GM12872 (cell line): ENCODE measurements at regions not wholly inside any gene's neighbourhood (a gene's known extent, or its start where the extent isn't known, plus 50 kb on each side); places are given as distances from the start of the nearest gene placed in this dataset.
A peak's percentile ranks its signal among the peaks of the same experiment; 100 is the strongest.

Source experiments
- TF ChIP-seq, protein P1 (sequence below): IDR thresholded peaks from 3 replicates; pipeline ENCODE4 v1.5.1; 2011; ENCODE audit warnings: low read depth, mild to moderate bottlenecking, low read length, moderate library complexity; ENCODE audit not compliant: insufficient read depth

DNA sequence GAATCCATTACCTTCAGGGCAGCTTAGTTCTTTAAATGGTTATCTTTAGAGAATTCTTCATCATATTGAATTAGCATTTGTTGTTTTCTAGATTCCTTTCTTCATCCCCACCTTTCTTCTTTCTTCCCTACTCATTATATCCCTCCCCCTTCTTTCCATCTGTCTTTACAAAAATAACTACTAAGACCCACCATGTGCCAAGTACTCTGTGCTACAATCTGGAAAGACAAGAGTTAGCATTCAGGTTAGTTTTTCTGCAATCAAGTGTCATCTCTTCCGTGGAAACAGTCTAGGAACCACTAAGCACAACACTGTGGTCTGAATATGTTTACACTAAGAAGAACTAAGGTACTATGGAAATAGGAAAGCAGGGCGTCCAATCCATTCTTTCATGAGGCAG lies 897.4 kb upstream of the TENM4 start:
- TF ChIP-seq, protein P1, sequence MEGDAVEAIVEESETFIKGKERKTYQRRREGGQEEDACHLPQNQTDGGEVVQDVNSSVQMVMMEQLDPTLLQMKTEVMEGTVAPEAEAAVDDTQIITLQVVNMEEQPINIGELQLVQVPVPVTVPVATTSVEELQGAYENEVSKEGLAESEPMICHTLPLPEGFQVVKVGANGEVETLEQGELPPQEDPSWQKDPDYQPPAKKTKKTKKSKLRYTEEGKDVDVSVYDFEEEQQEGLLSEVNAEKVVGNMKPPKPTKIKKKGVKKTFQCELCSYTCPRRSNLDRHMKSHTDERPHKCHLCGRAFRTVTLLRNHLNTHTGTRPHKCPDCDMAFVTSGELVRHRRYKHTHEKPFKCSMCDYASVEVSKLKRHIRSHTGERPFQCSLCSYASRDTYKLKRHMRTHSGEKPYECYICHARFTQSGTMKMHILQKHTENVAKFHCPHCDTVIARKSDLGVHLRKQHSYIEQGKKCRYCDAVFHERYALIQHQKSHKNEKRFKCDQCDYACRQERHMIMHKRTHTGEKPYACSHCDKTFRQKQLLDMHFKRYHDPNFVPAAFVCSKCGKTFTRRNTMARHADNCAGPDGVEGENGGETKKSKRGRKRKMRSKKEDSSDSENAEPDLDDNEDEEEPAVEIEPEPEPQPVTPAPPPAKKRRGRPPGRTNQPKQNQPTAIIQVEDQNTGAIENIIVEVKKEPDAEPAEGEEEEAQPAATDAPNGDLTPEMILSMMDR = no peak

DNA sequence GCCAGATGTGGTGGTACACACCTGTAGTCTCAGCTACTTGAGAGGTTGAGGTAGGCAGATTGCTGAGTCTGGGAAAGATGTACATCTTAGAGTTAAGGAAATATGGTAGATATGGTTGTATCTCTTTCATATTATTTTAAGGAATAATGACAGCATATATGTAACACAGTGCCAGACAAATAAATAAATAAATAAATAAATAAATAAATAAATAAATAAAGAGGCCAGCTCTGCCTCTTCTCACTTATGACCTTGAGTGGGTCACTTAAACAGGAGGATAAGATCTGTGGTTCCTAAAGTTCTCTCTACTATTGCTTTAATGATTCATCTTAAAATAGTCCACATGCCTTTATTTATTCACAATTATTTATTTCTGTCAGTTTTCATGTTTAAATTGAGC lies 890.9 kb upstream of the TENM4 start:
- TF ChIP-seq, protein P1 = no peak

DNA sequence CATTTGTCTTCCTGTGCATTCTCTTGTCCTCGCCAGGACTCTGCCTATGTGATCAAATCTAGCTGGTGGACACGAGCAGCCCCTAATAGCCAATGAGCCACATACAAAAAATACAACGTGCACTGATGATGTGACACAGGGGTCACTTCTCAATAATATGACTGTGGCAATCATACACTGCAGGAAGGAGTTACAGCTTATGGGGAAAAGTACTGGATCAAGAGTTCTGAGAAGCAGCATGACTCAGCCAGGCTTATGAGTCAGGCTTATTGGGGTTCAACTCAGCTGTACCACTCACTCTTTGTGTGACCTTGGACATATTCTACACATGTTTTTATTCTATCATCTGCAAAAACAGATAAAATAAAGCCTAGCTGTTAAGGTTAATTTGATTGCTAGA lies 889.4 kb upstream of the TENM4 start:
- TF ChIP-seq, protein P1 = no peak

DNA sequence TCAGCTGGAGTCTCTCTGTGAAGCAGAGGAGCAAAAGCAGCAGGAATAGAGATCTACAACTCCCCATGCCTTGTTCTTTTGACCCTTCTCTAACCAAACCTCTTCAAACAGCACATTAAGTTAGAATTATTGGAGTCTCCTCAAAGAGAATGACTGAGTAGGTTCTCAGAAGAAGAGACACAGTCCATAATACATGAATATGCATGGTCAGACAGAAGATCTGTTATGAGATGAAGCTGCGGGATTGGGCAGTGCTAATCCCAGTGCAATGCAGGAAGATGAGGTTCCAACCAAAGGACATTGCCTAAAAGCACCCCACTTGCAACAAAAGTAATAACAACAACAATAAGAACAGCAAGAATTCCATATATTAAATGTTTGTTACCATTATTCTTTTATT lies 887.9 kb upstream of the TENM4 start:
- TF ChIP-seq, protein P1 = no peak

DNA sequence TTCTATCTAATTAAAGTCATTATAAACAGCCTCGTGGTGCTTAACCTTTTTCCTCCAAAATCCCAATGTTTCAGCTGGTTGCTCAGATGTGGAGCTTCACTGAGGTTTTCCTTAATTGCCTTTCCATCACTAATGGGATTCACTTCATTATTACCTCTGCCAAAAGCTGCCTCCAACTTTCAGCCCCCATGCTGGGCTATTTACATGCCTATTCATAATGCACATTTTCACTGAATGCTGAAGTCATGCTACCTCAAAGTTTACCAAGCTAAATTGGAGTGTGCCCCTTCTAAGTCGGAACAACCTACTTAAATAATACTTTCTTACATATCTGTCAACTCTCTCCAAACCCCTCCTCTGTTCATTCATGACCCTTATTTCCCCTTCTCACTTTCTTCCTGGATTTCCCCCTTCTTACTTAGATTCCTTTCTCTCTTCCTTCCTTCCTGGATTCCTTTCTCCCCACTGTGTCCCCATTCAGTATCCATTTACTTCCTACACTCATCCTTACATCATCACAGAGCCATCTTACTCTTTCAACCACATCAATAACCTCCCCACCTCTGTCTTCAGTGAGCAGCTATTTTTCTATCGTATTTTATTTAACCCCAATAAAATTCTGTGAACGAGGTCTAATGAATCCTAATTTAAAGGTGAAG lies 887.3 kb upstream of the TENM4 start:
- TF ChIP-seq, protein P1 = no peak

DNA sequence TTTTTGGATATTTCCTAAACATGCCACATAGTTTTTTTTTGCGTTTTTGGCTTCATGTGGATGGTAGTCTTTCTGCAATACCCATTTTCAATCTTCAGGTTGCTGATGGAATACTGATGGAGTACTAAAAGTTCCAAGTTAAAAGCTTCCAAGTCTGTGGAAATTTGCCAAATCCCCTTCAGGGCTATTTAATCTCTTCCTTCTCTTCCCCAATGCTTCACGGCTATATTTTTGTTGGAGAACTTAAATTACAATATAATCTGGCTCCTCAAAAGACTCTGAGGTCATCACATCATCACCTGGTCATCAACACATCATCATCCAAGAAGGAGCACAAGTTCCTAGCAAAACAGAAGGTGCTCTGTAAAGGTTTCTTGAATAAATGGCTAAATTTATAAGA lies 881.0 kb upstream of the TENM4 start:
- TF ChIP-seq, protein P1 = no peak

DNA sequence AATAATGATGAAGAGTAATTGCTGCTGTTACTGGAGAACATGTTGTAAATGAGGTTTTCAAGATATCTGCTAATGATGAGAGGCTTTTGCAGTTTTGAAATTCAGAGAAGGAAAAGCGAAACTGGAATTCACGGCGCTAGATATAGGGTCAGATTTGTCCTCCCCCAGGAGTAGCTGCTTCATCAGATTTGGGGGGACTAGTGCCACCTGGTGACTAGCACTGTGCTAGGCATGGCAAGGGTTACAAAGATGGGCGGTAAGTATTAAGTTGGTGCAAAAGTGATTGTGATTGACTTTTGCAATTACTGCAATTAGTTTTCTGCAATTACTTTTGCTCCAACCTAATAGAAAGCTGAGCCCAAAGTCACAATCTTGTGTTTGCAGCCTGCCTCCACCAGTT lies 879.9 kb upstream of the TENM4 start:
- TF ChIP-seq, protein P1 = peak; percentile 39; the same call in 2 of the 3 replicates

DNA sequence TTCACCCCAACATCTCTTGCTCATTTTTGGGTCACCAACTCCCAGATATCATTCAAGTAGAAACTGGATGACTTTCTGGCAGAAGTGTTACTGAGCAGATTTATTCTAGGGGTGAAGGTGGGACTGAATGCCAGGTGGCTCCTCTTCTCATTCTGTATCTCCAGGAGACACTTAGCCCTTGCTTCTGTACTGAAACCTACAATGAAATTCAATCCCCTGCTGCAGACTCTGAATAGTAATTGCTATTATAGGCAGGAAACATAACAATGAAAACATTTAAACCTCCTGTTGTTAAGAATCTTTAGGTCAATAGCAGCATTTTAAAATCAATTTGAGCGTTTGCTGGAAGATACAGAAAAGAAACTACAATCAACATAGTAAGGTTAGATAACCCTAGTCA lies 879.4 kb upstream of the TENM4 start:
- TF ChIP-seq, protein P1 = no peak
